NCI-H748 (cell line): ENCODE measurements at regions not wholly inside any gene's neighbourhood (a gene's known extent, or its start where the extent isn't known, plus 50 kb on each side); places are given as distances from the start of the nearest gene placed in this dataset.
"Not testable (repeated sequence)": the region's sequence is repeated elsewhere in the genome, so short reads cannot be mapped to it uniquely, and the experiment has no call there.

Source experiments
- DNase-seq: peaks from one replicate; lab custom pipeline; 2025; ENCODE audit not compliant: unreplicated experiment; lab: John Stamatoyannopoulos, UW

GRCh38 chr22:19659805-19660345 is 54.4 kb upstream of the SEPTIN5 start:
- no peak for DNase-seq

- DNase-seq = not testable (repeated sequence)
These were observed 53.7 kb upstream of the SEPTIN5 start for GRCh38 chr22:19660583-19660982.

GRCh38 chr22:19661156-19661555 is 53.1 kb upstream of the SEPTIN5 start:
- no peak for DNase-seq

GRCh38 chr22:19662049-19662684 is 52.1 kb upstream of the SEPTIN5 start:
- not testable (repeated sequence) for DNase-seq

- no peak for DNase-seq
These were observed 51.0 kb upstream of the SEPTIN5 start for GRCh38 chr22:19663286-19663815.

GRCh38 chr22:19663821-19664355 is 50.4 kb upstream of the SEPTIN5 start:
- no peak for DNase-seq

- no peak for DNase-seq
These were observed 49.9 kb upstream of the SEPTIN5 start for GRCh38 chr22:19664406-19664805.
